ENCODE measurements at regions not wholly inside any gene's neighbourhood (a gene's known extent, or its start where the extent isn't known, plus 50 kb on each side); places are given as distances from the start of the nearest gene placed in this dataset.

GRCh38 chr12:58513852-58514251, 406.5 kb downstream of the LRIG3 start:
- Histone ChIP-seq H3K4me3 (ENCODE audit: low read depth, low read length) (no peak overlapping the region), H3K27me3 (ENCODE audit: insufficient read depth, low read length) (no peaks in the 10 kb centered on the region), H3K4me1 (ENCODE audit: control insufficient read depth, insufficient read depth, low read length, unreplicated experiment) (peaks cover 12% of the 10 kb centered on the region), H3K36me3 (ENCODE audit: insufficient read depth, low read length) (no peaks in the 10 kb centered on the region; the same call in 1 of the 2 replicates), H2AFZ (ENCODE audit: low read length, unreplicated experiment) (no peak overlapping the region), H3K27ac (ENCODE audit: low read depth, low read length) (no peak overlapping the region), H3K79me2 (ENCODE audit: control insufficient read depth, insufficient read depth, low read length, unreplicated experiment) (no peaks in the 10 kb centered on the region)

- Histone ChIP-seq H3K79me2 (ENCODE audit: control insufficient read depth, insufficient read depth, low read length, unreplicated experiment) (no peaks in the 10 kb centered on the region), H2AFZ (ENCODE audit: low read length, unreplicated experiment) (no peak overlapping the region), H3K36me3 (ENCODE audit: insufficient read depth, low read length) (no peaks in the 10 kb centered on the region; the same call in 1 of the 2 replicates), H3K27ac (ENCODE audit: low read depth, low read length) (no peak overlapping the region), H3K4me3 (ENCODE audit: low read depth, low read length) (no peak overlapping the region), H3K4me1 (ENCODE audit: control insufficient read depth, insufficient read depth, low read length, unreplicated experiment) (peaks cover 10% of the 10 kb centered on the region), H3K27me3 (ENCODE audit: insufficient read depth, low read length) (no peaks in the 10 kb centered on the region)
These were observed 400.5 kb downstream of the LRIG3 start for GRCh38 chr12:58519839-58520238.

- H2AFZ ChIP-seq (ENCODE audit: low read length, unreplicated experiment): no peak overlapping the region
- no peaks in the 10 kb centered on the region for H3K79me2 ChIP-seq (ENCODE audit: control insufficient read depth, insufficient read depth, low read length, unreplicated experiment)
- peak overlapping the region; percentile 39 for H3K27ac ChIP-seq (ENCODE audit: low read depth, low read length)
- H3K36me3 ChIP-seq (ENCODE audit: insufficient read depth, low read length): no peaks in the 10 kb centered on the region; the same call in 1 of the 2 replicates
- H3K4me1 ChIP-seq (ENCODE audit: control insufficient read depth, insufficient read depth, low read length, unreplicated experiment): peaks cover 10% of the 10 kb centered on the region
- no peak overlapping the region for H3K4me3 ChIP-seq (ENCODE audit: low read depth, low read length)
- no peaks in the 10 kb centered on the region for H3K27me3 ChIP-seq (ENCODE audit: insufficient read depth, low read length)
These were observed 399.2 kb downstream of the LRIG3 start for GRCh38 chr12:58521152-58521551.

GRCh38 chr12:58521796-58522195, 398.5 kb downstream of the LRIG3 start:
- Histone ChIP-seq H3K4me3 (ENCODE audit: low read depth, low read length) (no peak overlapping the region), H2AFZ (ENCODE audit: low read length, unreplicated experiment) (peak overlapping the region; percentile 39), H3K79me2 (ENCODE audit: control insufficient read depth, insufficient read depth, low read length, unreplicated experiment) (no peaks in the 10 kb centered on the region), H3K27me3 (ENCODE audit: insufficient read depth, low read length) (no peaks in the 10 kb centered on the region), H3K27ac (ENCODE audit: low read depth, low read length) (peak overlapping the region; percentile 41), H3K4me1 (ENCODE audit: control insufficient read depth, insufficient read depth, low read length, unreplicated experiment) (peaks cover 10% of the 10 kb centered on the region), H3K36me3 (ENCODE audit: insufficient read depth, low read length) (no peaks in the 10 kb centered on the region; the same call in 1 of the 2 replicates)

- no peaks in the 10 kb centered on the region for H3K27me3 ChIP-seq (ENCODE audit: insufficient read depth, low read length)
- no peaks in the 10 kb centered on the region for H3K79me2 ChIP-seq (ENCODE audit: control insufficient read depth, insufficient read depth, low read length, unreplicated experiment)
- H3K4me1 ChIP-seq (ENCODE audit: control insufficient read depth, insufficient read depth, low read length, unreplicated experiment): peaks cover 16% of the 10 kb centered on the region
- H2AFZ ChIP-seq (ENCODE audit: low read length, unreplicated experiment): no peak overlapping the region
- no peaks in the 10 kb centered on the region; the same call in 1 of the 2 replicates for H3K36me3 ChIP-seq (ENCODE audit: insufficient read depth, low read length)
- H3K4me3 ChIP-seq (ENCODE audit: low read depth, low read length): no peak overlapping the region
- no peak overlapping the region for H3K27ac ChIP-seq (ENCODE audit: low read depth, low read length)
These were observed 396.9 kb downstream of the LRIG3 start for GRCh38 chr12:58523360-58523759.

GRCh38 chr12:58528271-58528670, 392.0 kb downstream of the LRIG3 start:
- Histone ChIP-seq H3K27me3 (ENCODE audit: insufficient read depth, low read length) (no peaks in the 10 kb centered on the region), H3K36me3 (ENCODE audit: insufficient read depth, low read length) (no peaks in the 10 kb centered on the region)

GRCh38 chr12:58529114-58529665, 391.1 kb downstream of the LRIG3 start:
- H3K79me2 ChIP-seq (ENCODE audit: control insufficient read depth, insufficient read depth, low read length, unreplicated experiment): no peaks in the 10 kb centered on the region
- H3K27ac ChIP-seq (ENCODE audit: low read depth, low read length): peak overlapping the region; percentile 94
- peak overlapping the region; percentile 60 for H3K4me3 ChIP-seq (ENCODE audit: low read depth, low read length)
- no peaks in the 10 kb centered on the region for H3K36me3 ChIP-seq (ENCODE audit: insufficient read depth, low read length)
- peaks cover 36% of the 10 kb centered on the region for H3K4me1 ChIP-seq (ENCODE audit: control insufficient read depth, insufficient read depth, low read length, unreplicated experiment)
- H3K27me3 ChIP-seq (ENCODE audit: insufficient read depth, low read length): no peaks in the 10 kb centered on the region
- H2AFZ ChIP-seq (ENCODE audit: low read length, unreplicated experiment): no peak overlapping the region

More at GRCh38 chr12:58528271-58528670, 392.0 kb downstream of the LRIG3 start:
- Histone ChIP-seq H3K4me1 (ENCODE audit: control insufficient read depth, insufficient read depth, low read length, unreplicated experiment) (peaks cover 36% of the 10 kb centered on the region), H3K4me3 (ENCODE audit: low read depth, low read length) (peak overlapping the region; percentile 60; the same call in 1 of the 2 replicates), H3K79me2 (ENCODE audit: control insufficient read depth, insufficient read depth, low read length, unreplicated experiment) (no peaks in the 10 kb centered on the region), H2AFZ (ENCODE audit: low read length, unreplicated experiment) (no peak overlapping the region), H3K27ac (ENCODE audit: low read depth, low read length) (peak overlapping the region; percentile 94)

- Histone ChIP-seq H3K4me1 (ENCODE audit: control insufficient read depth, insufficient read depth, low read length, unreplicated experiment) (peaks cover 36% of the 10 kb centered on the region), H3K4me3 (ENCODE audit: low read depth, low read length) (peak overlapping the region; percentile 60), H3K27ac (ENCODE audit: low read depth, low read length) (peak overlapping the region; percentile 94), H3K79me2 (ENCODE audit: control insufficient read depth, insufficient read depth, low read length, unreplicated experiment) (no peaks in the 10 kb centered on the region), H2AFZ (ENCODE audit: low read length, unreplicated experiment) (no peak overlapping the region), H3K36me3 (ENCODE audit: insufficient read depth, low read length) (no peaks in the 10 kb centered on the region), H3K27me3 (ENCODE audit: insufficient read depth, low read length) (no peaks in the 10 kb centered on the region)
These were observed 390.2 kb downstream of the LRIG3 start for GRCh38 chr12:58529897-58530741.

GRCh38 chr12:58530742-58531062, 389.6 kb downstream of the LRIG3 start:
- H3K36me3 ChIP-seq (ENCODE audit: insufficient read depth, low read length): no peaks in the 10 kb centered on the region
- peak overlapping the region; percentile 27 for H2AFZ ChIP-seq (ENCODE audit: low read length, unreplicated experiment)
- H3K4me1 ChIP-seq (ENCODE audit: control insufficient read depth, insufficient read depth, low read length, unreplicated experiment): peaks cover 36% of the 10 kb centered on the region
- no peaks in the 10 kb centered on the region for H3K79me2 ChIP-seq (ENCODE audit: control insufficient read depth, insufficient read depth, low read length, unreplicated experiment)
- no peaks in the 10 kb centered on the region for H3K27me3 ChIP-seq (ENCODE audit: insufficient read depth, low read length)
- peak overlapping the region; percentile 27; the same call in 1 of the 2 replicates for H3K4me3 ChIP-seq (ENCODE audit: low read depth, low read length)
- H3K27ac ChIP-seq (ENCODE audit: low read depth, low read length): peak overlapping the region; percentile 94

GRCh38 chr12:58532855-58533608, 387.3 kb downstream of the LRIG3 start:
- Histone ChIP-seq H3K4me3 (ENCODE audit: low read depth, low read length) (no peak overlapping the region), H3K79me2 (ENCODE audit: control insufficient read depth, insufficient read depth, low read length, unreplicated experiment) (no peaks in the 10 kb centered on the region), H3K36me3 (ENCODE audit: insufficient read depth, low read length) (no peaks in the 10 kb centered on the region), H2AFZ (ENCODE audit: low read length, unreplicated experiment) (peak overlapping the region; percentile 4), H3K27ac (ENCODE audit: low read depth, low read length) (no peak overlapping the region), H3K27me3 (ENCODE audit: insufficient read depth, low read length) (no peaks in the 10 kb centered on the region), H3K4me1 (ENCODE audit: control insufficient read depth, insufficient read depth, low read length, unreplicated experiment) (peaks cover 52% of the 10 kb centered on the region)
